ENCODE measurements at regions not wholly inside any gene's neighbourhood (a gene's known extent, or its start where the extent isn't known, plus 50 kb on each side); places are given as distances from the start of the nearest gene placed in this dataset.

DNA sequence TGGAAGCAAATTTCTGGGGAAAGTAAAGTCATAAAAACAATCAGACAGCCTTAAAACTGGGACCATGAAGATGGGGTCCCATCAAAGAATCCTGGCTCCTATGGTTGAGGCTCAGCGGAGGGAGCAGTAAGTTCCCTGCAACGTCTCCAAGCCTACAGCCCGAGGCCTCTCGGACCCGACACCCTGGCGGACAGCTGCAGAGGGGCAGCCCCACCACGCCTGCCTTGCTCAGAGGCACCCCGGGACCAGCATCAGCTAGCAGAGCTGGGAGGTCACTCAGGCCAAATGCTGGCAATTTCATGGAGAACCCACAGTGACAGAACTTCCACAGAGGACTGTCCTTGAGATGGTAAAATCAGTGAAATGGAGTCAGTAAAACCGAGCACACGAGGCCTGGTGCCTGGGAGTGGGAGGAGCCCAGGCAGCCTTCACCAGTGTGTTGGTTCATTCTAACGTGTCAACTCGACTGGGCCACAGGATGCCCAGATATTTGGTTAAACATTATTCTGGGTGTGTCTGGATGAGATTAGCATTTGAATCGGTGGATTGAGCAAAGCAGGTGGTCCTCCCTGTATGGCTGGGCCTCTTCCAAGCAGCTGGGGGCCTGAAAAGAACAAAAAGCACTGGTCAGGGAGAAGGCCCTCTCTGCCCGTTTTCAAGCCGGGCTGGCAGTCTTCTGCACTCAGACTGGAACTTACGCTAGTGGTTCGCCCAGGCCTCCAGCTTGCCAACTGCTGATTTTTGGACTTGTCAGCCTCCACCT is 96.2 kb upstream of the INSIG1 start:
- peaks cover 46% of the 10 kb centered on the region for H3K4me1 ChIP-seq (ENCODE audit: low read length)
- H2AFZ ChIP-seq (ENCODE audit: low read depth, low read length): no peak overlapping the region
- no peak for TF ChIP-seq EZH2phosphoT487 (IDR thresholded peaks at IDR 0.05; ENCODE audit: low read depth)
- TF ChIP-seq, protein P1, sequence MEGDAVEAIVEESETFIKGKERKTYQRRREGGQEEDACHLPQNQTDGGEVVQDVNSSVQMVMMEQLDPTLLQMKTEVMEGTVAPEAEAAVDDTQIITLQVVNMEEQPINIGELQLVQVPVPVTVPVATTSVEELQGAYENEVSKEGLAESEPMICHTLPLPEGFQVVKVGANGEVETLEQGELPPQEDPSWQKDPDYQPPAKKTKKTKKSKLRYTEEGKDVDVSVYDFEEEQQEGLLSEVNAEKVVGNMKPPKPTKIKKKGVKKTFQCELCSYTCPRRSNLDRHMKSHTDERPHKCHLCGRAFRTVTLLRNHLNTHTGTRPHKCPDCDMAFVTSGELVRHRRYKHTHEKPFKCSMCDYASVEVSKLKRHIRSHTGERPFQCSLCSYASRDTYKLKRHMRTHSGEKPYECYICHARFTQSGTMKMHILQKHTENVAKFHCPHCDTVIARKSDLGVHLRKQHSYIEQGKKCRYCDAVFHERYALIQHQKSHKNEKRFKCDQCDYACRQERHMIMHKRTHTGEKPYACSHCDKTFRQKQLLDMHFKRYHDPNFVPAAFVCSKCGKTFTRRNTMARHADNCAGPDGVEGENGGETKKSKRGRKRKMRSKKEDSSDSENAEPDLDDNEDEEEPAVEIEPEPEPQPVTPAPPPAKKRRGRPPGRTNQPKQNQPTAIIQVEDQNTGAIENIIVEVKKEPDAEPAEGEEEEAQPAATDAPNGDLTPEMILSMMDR (IDR thresholded peaks at IDR 0.05; ENCODE audit: low read depth, low read length): no peak
- H3K27ac ChIP-seq (ENCODE audit: low read length): no peak overlapping the region
- H3K36me3 ChIP-seq (replicated peaks; ENCODE audit: low read depth, low read length): peaks cover 15% of the 10 kb centered on the region
- H3K27me3 ChIP-seq (ENCODE audit: low read depth, low read length): no peaks in the 10 kb centered on the region
- no peak overlapping the region for H3K4me2 ChIP-seq (ENCODE audit: low read length)
- H4K20me1 ChIP-seq (ENCODE audit: insufficient read depth, low read length): no peaks in the 10 kb centered on the region
- H3K79me2 ChIP-seq (ENCODE audit: low read length): no peaks in the 10 kb centered on the region
- no peak overlapping the region for H3K9ac ChIP-seq (ENCODE audit: low read length)
- H3K4me3 ChIP-seq (ENCODE audit: low read length): no peak overlapping the region
- H3K9me3 ChIP-seq (ENCODE audit: insufficient read depth, low read length): peaks cover 15% of the 10 kb centered on the region; the same call in 1 of the 2 replicates

DNA sequence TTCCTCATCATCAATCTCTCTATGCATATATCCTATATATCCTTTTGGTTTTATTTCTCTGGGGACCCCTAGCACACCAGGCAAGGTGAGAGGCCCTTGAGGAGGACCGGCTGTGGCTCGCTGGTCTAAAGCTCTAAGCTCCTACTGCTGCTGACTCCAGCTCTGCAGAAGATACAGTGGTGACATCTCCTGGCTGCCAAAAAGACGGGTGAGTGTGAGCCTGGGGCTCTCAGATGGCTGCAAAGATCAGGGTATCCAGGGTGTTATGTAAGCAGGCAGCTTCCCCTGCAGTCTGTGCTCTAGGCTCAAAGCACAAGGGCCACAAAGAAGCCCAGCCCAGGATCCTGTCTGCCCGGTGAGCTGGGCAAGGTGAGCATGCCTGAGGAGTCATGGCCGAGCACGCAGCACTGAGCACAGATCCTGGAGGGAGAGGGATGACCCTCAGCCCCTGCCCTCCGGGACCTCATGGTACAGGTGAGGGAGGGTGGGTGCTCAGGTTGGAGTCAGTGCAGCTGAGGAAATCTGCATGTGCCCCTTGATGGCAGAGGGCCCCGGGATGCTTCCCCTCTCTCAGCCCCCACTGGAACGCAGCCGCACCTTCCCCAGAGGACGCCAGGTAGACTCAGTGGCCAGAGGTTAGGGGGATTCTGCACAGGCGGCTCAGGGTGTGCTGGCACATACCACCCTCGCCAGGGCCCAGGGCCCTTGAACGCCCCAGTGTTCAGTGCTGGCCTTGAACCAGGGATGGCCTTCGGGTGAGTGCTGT is 95.4 kb upstream of the INSIG1 start:
- TF ChIP-seq EZH2phosphoT487 (IDR thresholded peaks at IDR 0.05; ENCODE audit: low read depth): no peak
- TF ChIP-seq, protein P1 (IDR thresholded peaks at IDR 0.05; ENCODE audit: low read depth, low read length): peak; percentile 16; the same call in 1 of the 2 replicates
- no peaks in the 10 kb centered on the region for H4K20me1 ChIP-seq (ENCODE audit: insufficient read depth, low read length)
- H3K27ac ChIP-seq (ENCODE audit: low read length): no peak overlapping the region
- H3K4me3 ChIP-seq (ENCODE audit: low read length): no peak overlapping the region
- H3K9me3 ChIP-seq (ENCODE audit: insufficient read depth, low read length): peaks cover 8% of the 10 kb centered on the region; the same call in 1 of the 2 replicates
- peaks cover 54% of the 10 kb centered on the region for H3K4me1 ChIP-seq (ENCODE audit: low read length)
- H3K9ac ChIP-seq (ENCODE audit: low read length): no peak overlapping the region
- H2AFZ ChIP-seq (ENCODE audit: low read depth, low read length): no peak overlapping the region
- H3K36me3 ChIP-seq (replicated peaks; ENCODE audit: low read depth, low read length): peaks cover 13% of the 10 kb centered on the region
- H3K4me2 ChIP-seq (ENCODE audit: low read length): no peak overlapping the region
- H3K79me2 ChIP-seq (ENCODE audit: low read length): no peaks in the 10 kb centered on the region
- H3K27me3 ChIP-seq (ENCODE audit: low read depth, low read length): no peaks in the 10 kb centered on the region

DNA sequence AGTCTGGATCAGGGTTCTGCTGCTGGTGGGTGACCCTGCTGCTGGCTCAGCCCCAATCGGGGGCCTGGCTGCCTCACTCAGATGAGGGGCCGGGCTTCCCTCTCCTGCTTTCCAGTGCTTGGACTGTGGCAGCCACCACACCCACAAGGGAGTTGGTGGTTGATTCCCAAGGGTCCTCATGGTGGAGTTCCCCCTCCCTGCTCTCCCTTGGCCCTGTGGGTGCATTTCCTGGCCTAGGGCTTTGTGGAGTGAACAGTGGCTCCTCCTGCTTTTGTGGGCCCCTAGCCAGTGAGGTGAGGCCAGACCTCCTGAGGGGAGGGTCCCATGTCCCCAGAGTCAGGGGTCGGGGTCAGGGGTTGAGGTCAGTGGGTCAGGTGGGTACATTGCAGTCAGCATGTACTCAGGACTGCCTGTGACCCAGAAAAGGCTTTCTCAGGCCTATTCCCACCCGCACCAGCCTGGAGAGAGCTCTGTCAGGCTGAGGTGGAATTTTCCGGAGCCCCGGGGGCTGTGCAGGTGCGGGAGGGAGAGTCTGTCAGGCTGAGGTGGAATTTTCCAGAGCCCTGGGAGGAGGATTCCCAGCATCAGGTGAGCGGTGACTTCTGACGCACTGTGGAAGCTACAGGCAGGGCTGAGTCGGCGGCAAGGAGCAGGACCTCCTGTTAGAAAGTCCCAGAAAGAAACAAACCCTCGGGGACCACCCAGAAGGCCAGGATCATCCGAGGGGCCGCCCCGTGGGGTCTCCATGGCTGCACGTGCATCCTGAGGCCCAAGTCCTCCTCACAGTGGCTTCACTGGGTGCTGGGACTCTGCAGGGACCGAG is 94.4 kb upstream of the INSIG1 start:
- no peak overlapping the region for H3K9ac ChIP-seq (ENCODE audit: low read length)

More for the DNA sequence above, 94.4 kb upstream of the INSIG1 start:
- Histone ChIP-seq H3K4me1 (ENCODE audit: low read length) (peaks cover 56% of the 10 kb centered on the region), H3K36me3 (replicated peaks; ENCODE audit: low read depth, low read length) (peaks cover 3% of the 10 kb centered on the region), H3K27me3 (ENCODE audit: low read depth, low read length) (no peaks in the 10 kb centered on the region), H2AFZ (ENCODE audit: low read depth, low read length) (no peak overlapping the region), H3K4me2 (ENCODE audit: low read length) (no peak overlapping the region), H3K4me3 (ENCODE audit: low read length) (no peak overlapping the region), H3K9me3 (ENCODE audit: insufficient read depth, low read length) (no peaks in the 10 kb centered on the region), H3K27ac (ENCODE audit: low read length) (no peak overlapping the region), H4K20me1 (ENCODE audit: insufficient read depth, low read length) (no peaks in the 10 kb centered on the region), H3K79me2 (ENCODE audit: low read length) (no peaks in the 10 kb centered on the region)
- no peak for TF ChIP-seq EZH2phosphoT487 (IDR thresholded peaks at IDR 0.05; ENCODE audit: low read depth)
- TF ChIP-seq, protein P1 (IDR thresholded peaks at IDR 0.05; ENCODE audit: low read depth, low read length): no peak

Measured in OCI-LY3 (cell line).